A549 (cell line): ENCODE measurements at regions not wholly inside any gene's neighbourhood (a gene's known extent, or its start where the extent isn't known, plus 50 kb on each side); places are given as distances from the start of the nearest gene placed in this dataset.

ENCODE experiments used
- ATAC-seq, 2 experiments: fragments of 200-7000 bp in 1 of 2; fragments of >200 bp in 1 of 2; cut with Nextera tagmentation in 1 of 2; cut with Tn5 transposase in 1 of 2; 3 replicates each; pipeline versions ENCODE4 v1.8.0 to v1.9.1; 2018 to 2020; ENCODE audit warnings: mild to moderate bottlenecking in 1 of 2, moderate library complexity in 1 of 2
- CTCF ChIA-PET: fragments of 300-600 bp; sonication (Branson Sonifier 250); formaldehyde crosslinking; extraction: SDS; loops from one replicate; lab custom pipeline; 2021; ENCODE audit warnings: antibody characterized with exemption, inconsistent platforms; lab: Yijun Ruan, JAX
- POLR2A ChIA-PET: fragments of 350-600 bp; formaldehyde crosslinking; extraction: SDS; loops from one replicate; lab custom pipeline; 2021; ENCODE audit warnings: antibody characterized with exemption, inconsistent platforms; lab: Yijun Ruan, JAX
- DNase-seq, 2 experiments: peaks; one replicate each; pipeline versions ENCODE4 v3.0.0 to v3.0.0-alpha.2; 2011 to 2016; ENCODE audit warnings: low read depth in 1 of 2, low spot score in 1 of 2
- FAIRE-seq: peaks from 2 replicates; lab custom pipeline; 2011; peaks lifted over from hg19 to GRCh38; lab: Jason Lieb, UNC
- H3K27ac ChIP-seq, 2 experiments: fragments of >200 bp; sonication (Bioruptor Twin); formaldehyde crosslinking; 3 replicates each; pipeline ENCODE4 v1.5.1; 2016 to 2017
- H3K4me1 ChIP-seq: fragments of >200 bp; sonication (Bioruptor Twin); formaldehyde crosslinking; 3 replicates; pipeline ENCODE4 v1.6.1; 2016
- H3K4me2 ChIP-seq: fragments of >200 bp; sonication (Bioruptor Twin); formaldehyde crosslinking; 3 replicates; pipeline ENCODE4 v1.6.1; 2016
- H3K4me3 ChIP-seq: fragments of >200 bp; sonication (Bioruptor Twin); formaldehyde crosslinking; 3 replicates; pipeline ENCODE4 v1.5.1; 2016
- H3K9me3 ChIP-seq: fragments of >200 bp; sonication (Bioruptor Twin); formaldehyde crosslinking; 3 replicates; pipeline ENCODE4 v1.6.1; 2016
- CHD4 ChIP-seq: fragments of 200-600 bp; sonication (generic); IDR thresholded peaks from 2 replicates; pipeline ENCODE4 v1.6.1; 2016; ENCODE audit warnings: antibody characterized with exemption, mild to moderate bottlenecking, borderline replicate concordance
- ESRRA ChIP-seq: fragments of 150-350 bp; IDR thresholded peaks from 2 replicates; pipeline ENCODE4 v1.6.1; 2014; ENCODE audit warnings: mild to moderate bottlenecking, low read length, borderline replicate concordance
- FOSB ChIP-seq: fragments of 250-450 bp; sonication (Bioruptor Pico); IDR thresholded peaks from 2 replicates; pipeline ENCODE4 v1.5.0; 2020; ENCODE audit warnings: mild to moderate bottlenecking, moderate library complexity
- FOXS1 ChIP-seq: fragments of 250-450 bp; sonication (Bioruptor Pico); IDR thresholded peaks from 2 replicates; pipeline ENCODE4 v1.5.0; 2020; ENCODE audit warnings: mild to moderate bottlenecking, moderate library complexity
- HDAC2 ChIP-seq: fragments of 200-600 bp; sonication (generic); IDR thresholded peaks from 2 replicates; pipeline ENCODE4 v1.6.1; 2016
- HEYL ChIP-seq: fragments of 250-450 bp; sonication (Bioruptor Pico); IDR thresholded peaks from 2 replicates; pipeline ENCODE4 v1.8.0; 2021; ENCODE audit warnings: mild to moderate bottlenecking, moderate library complexity
- KDM1A ChIP-seq: fragments of 200-600 bp; sonication (generic); IDR thresholded peaks from 2 replicates; pipeline ENCODE4 v1.6.1; 2016; ENCODE audit warnings: low read depth, mild to moderate bottlenecking
- MAFK ChIP-seq: fragments of 450-650 bp; IDR thresholded peaks from 2 replicates; pipeline ENCODE4 v1.6.1; 2014; ENCODE audit not compliant: partially characterized antibody
- MYC ChIP-seq: IDR thresholded peaks from 2 replicates; pipeline ENCODE4 v1.6.1; 2012; ENCODE audit warnings: mild to moderate bottlenecking, inconsistent platforms, low read length, improper control_type of control experiment, borderline replicate concordance
- RNF2 ChIP-seq: fragments of 200-600 bp; sonication (generic); IDR thresholded peaks from 2 replicates; pipeline ENCODE4 v1.6.1; 2016; ENCODE audit warnings: low read depth, mild to moderate bottlenecking, antibody characterized with exemption, moderate library complexity, borderline replicate concordance
- TP53 ChIP-seq: fragments of 250-450 bp; sonication (Bioruptor Pico); IDR thresholded peaks from 2 replicates; pipeline ENCODE4 v1.5.0; 2021; ENCODE audit warnings: mild to moderate bottlenecking, moderate library complexity
- ZNF302 ChIP-seq: fragments of 250-450 bp; sonication (Bioruptor Pico); IDR thresholded peaks from 2 replicates; pipeline ENCODE4 v1.9.0; 2021; ENCODE audit warnings: inconsistent platforms, mild to moderate bottlenecking, moderate library complexity
- WGBS: methylation state at CpG from one replicate; pipeline ENCODE4 v1.1.6; 2017; ENCODE audit errors: missing lambda C conversion rate; 5-methylcytosine and 5-hydroxymethylcytosine counted together
- TF ChIP-seq, protein P1 (sequence below): fragments of >200 bp; sonication (Bioruptor Twin); formaldehyde crosslinking; IDR thresholded peaks from 3 replicates; pipeline ENCODE4 v1.5.1; 2016
- TF ChIP-seq, protein P2 (sequence below): fragments of 250-450 bp; sonication (Bioruptor Pico); IDR thresholded peaks from 2 replicates; pipeline ENCODE4 v1.5.0; 2020; ENCODE audit warnings: low read depth, mild to moderate bottlenecking, moderate library complexity
- TF ChIP-seq, protein P3 (sequence below): fragments of 150-350 bp; IDR thresholded peaks from 2 replicates; pipeline ENCODE4 v1.6.1; 2014; ENCODE audit warnings: low read depth, mild to moderate bottlenecking, low read length
- TF ChIP-seq, protein P4 (sequence below): IDR thresholded peaks from 2 replicates; pipeline ENCODE4 v1.6.1; 2012
- TF ChIP-seq, protein P5 (sequence below): fragments of >200 bp; sonication (Bioruptor Twin); formaldehyde crosslinking; IDR thresholded peaks from 3 replicates; pipeline ENCODE4 v1.6.1; 2016

DNA sequence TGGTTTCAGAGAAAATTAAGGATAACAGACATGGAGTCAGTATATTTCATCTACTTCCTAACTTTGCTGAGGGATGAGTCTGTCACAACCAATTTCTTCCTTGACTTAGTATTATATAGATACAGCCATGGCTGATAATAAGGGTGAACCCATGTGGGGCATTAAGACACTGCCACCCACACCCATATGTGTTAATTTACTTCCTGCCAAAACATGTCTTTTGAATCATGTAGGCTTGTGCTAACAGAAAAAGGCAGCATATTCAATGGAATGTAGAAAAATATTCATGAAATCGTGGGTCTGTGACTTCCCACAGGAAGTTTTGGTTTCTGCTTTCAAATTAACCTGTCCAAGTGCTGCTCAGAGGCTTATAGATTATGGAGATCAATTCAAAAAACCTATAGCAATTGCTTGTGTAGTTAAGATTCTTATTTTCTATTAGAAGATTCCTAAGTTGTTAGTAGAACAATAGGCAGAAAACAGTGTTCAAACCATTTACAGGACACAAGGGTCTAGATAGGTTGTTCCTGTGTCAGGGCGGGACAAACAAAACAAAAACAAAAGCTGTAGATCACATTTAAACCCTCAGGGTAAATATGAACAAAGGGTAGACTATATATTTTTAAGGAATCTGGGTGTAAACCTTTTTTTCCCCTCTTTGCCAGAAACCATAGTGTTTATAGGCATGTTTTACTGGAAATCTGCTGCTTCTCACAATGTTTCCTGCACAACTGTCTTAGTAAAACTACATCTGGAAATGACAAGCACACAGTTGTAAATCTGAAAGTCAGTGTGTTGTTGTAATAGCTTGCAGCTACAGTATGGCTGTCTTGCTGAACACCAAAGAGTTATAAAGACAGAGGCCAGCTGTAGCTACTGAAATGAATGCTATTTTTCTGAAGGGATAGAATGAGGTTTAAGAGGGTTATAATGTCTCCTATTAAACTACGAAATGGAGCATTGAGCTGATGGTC is 691.2 kb downstream of the EPHA4 start:
- ChIA-PET POLR2A (no interaction called here), CTCF (no interaction called here)
- ATAC-seq (no peak), DNase-seq (no peak), FAIRE-seq (no peak)
- WGBS: 14% methylated on average over 3 of the region's 3 CpGs
- no peak overlapping the region for H3K4me2 ChIP-seq
- no peak overlapping the region for H3K4me3 ChIP-seq
- no peak for TF ChIP-seq CHD4
- no peaks in the 10 kb centered on the region for H3K9me3 ChIP-seq
- H3K27ac ChIP-seq: no peak overlapping the region
- no peaks in the 10 kb centered on the region for H3K4me1 ChIP-seq

DNA sequence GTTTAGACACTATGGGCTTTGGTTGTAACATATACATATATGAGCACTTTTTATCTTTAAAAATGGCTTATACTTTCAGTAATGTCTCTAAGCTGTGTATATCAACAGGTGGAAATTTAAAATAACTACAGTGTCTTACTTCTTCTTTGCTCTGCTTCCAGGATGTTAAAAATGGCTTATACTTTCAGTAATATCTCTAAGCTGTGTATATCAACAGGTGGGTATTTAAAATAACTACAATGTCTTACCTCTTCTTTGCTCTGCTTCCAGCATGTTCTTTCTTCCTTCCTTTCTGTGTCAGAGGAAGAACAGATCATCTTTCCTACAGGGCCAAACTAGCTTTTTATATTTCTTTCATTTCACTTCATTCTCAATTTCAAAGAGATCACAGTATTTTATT is 689.6 kb downstream of the EPHA4 start:
- TF ChIP-seq ZNF302 (CRISPR knock-in tag) (no peak), FOXS1 (no peak), TP53 (CRISPR knock-in tag) (no peak)
- TF ChIP-seq, all 56 proteins: peak for 0
- H3K4me2 ChIP-seq: no peak overlapping the region
- CTCF ChIA-PET: no interaction called here

DNA sequence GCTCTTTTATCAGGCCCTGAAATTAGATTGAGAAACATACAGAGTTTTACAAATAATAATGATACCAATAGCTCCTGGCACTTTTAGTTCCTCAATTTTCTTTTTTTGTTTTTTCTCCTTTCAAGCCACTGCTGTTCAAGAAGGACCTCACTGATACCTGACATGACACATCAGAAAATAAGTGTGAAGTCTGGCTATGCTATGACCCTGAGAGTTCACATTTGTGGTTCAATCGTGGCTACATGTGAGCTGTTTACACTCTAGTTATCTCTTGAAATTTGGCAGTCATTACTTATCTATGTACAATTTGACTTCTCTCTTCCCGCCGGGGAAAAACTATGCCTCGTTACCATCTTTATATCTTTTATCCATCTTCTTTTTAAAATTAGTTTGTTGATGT is 686.5 kb downstream of the EPHA4 start:
- DNase-seq: no peak
- Histone ChIP-seq H3K9me3 (no peaks in the 10 kb centered on the region), H3K4me3 (no peak overlapping the region), H3K4me1 (no peaks in the 10 kb centered on the region), H3K4me2 (no peak overlapping the region), H3K27ac (no peak overlapping the region)
- WGBS: 26% methylated on average over 4 of the region's 4 CpGs
- TF ChIP-seq MYC (no peak), MAFK (no peak), KDM1A (no peak), HDAC2 (no peak), RNF2 (no peak), FOSB (CRISPR knock-in tag) (no peak)
- TF ChIP-seq, protein P1, sequence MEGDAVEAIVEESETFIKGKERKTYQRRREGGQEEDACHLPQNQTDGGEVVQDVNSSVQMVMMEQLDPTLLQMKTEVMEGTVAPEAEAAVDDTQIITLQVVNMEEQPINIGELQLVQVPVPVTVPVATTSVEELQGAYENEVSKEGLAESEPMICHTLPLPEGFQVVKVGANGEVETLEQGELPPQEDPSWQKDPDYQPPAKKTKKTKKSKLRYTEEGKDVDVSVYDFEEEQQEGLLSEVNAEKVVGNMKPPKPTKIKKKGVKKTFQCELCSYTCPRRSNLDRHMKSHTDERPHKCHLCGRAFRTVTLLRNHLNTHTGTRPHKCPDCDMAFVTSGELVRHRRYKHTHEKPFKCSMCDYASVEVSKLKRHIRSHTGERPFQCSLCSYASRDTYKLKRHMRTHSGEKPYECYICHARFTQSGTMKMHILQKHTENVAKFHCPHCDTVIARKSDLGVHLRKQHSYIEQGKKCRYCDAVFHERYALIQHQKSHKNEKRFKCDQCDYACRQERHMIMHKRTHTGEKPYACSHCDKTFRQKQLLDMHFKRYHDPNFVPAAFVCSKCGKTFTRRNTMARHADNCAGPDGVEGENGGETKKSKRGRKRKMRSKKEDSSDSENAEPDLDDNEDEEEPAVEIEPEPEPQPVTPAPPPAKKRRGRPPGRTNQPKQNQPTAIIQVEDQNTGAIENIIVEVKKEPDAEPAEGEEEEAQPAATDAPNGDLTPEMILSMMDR: no peak
- TF ChIP-seq, protein P2, sequence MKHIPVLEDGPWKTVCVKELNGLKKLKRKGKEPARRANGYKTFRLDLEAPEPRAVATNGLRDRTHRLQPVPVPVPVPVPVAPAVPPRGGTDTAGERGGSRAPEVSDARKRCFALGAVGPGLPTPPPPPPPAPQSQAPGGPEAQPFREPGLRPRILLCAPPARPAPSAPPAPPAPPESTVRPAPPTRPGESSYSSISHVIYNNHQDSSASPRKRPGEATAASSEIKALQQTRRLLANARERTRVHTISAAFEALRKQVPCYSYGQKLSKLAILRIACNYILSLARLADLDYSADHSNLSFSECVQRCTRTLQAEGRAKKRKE: no peak
- TF ChIP-seq, protein P3, sequence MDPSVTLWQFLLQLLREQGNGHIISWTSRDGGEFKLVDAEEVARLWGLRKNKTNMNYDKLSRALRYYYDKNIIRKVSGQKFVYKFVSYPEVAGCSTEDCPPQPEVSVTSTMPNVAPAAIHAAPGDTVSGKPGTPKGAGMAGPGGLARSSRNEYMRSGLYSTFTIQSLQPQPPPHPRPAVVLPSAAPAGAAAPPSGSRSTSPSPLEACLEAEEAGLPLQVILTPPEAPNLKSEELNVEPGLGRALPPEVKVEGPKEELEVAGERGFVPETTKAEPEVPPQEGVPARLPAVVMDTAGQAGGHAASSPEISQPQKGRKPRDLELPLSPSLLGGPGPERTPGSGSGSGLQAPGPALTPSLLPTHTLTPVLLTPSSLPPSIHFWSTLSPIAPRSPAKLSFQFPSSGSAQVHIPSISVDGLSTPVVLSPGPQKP: no peak
- ChIA-PET POLR2A (no interaction called here), CTCF (no interaction called here)
- ATAC-seq: no peak
- FAIRE-seq: no peak

More for the DNA sequence above, 689.6 kb downstream of the EPHA4 start:
- no peak for FAIRE-seq
- POLR2A ChIA-PET: no interaction called here
- Histone ChIP-seq H3K4me3 (no peak overlapping the region), H3K4me1 (no peaks in the 10 kb centered on the region), H3K27ac (no peak overlapping the region), H3K9me3 (no peaks in the 10 kb centered on the region)
- ATAC-seq: no peak
- DNase-seq: no peak

DNA sequence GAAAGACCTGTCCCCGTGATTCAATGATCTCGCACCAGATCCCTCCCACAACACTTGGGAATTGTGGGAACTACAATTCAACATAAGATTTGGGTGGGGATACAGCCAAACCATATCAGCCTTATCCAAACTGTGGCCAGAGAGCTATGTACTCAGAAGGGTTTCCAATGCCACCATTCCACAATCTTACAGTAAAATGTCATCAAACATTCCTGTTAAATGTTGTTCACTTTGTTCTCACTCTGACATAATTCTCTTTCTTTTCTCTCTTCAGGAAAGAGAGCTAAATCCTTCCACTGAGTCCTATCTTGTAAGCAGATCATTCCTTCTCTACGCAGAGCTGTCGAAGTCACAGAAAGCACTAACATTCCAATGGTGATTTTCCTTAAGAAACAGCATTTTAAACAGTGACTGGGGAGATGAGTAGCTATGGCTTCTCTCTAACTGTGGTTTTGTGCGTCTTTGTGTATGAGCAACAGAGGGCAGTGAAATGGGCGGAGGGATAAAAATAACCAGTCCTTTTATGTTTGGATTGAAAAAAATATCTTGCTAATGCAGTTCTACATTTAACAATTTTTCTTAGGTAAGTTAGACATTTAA is 684.7 kb downstream of the EPHA4 start:
- ATAC-seq: no peak
- H3K4me2 ChIP-seq: no peak overlapping the region
- CTCF ChIA-PET: no interaction called here

More for the DNA sequence above, 684.7 kb downstream of the EPHA4 start:
- 0 out of 3 replicates have a peak, but pooled peaks cover 3% of the 10 kb centered on the region for H3K9me3 ChIP-seq
- no peaks in the 10 kb centered on the region for H3K4me1 ChIP-seq
- POLR2A ChIA-PET: no interaction called here
- TF ChIP-seq, protein P1: no peak
- TF ChIP-seq, protein P4, sequence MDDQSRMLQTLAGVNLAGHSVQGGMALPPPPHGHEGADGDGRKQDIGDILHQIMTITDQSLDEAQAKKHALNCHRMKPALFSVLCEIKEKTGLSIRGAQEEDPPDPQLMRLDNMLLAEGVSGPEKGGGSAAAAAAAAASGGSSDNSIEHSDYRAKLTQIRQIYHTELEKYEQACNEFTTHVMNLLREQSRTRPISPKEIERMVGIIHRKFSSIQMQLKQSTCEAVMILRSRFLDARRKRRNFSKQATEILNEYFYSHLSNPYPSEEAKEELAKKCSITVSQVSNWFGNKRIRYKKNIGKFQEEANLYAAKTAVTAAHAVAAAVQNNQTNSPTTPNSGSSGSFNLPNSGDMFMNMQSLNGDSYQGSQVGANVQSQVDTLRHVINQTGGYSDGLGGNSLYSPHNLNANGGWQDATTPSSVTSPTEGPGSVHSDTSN: no peak
- TF ChIP-seq, protein P5, sequence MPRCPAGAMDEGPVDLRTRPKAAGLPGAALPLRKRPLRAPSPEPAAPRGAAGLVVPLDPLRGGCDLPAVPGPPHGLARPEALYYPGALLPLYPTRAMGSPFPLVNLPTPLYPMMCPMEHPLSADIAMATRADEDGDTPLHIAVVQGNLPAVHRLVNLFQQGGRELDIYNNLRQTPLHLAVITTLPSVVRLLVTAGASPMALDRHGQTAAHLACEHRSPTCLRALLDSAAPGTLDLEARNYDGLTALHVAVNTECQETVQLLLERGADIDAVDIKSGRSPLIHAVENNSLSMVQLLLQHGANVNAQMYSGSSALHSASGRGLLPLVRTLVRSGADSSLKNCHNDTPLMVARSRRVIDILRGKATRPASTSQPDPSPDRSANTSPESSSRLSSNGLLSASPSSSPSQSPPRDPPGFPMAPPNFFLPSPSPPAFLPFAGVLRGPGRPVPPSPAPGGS: no peak
- TF ChIP-seq ESRRA (no peak), HEYL (CRISPR knock-in tag) (no peak)
- TF ChIP-seq, all 56 proteins: peak for 0
- WGBS: 31% methylated on average over 6 of the region's 6 CpGs
- DNase-seq (no peak), FAIRE-seq (no peak)
- Histone ChIP-seq H3K4me3 (no peak overlapping the region), H3K27ac (no peak overlapping the region)
